ENCODE measurements at regions not wholly inside any gene's neighbourhood (a gene's known extent, or its start where the extent isn't known, plus 50 kb on each side); places are given as distances from the start of the nearest gene placed in this dataset.

DNA sequence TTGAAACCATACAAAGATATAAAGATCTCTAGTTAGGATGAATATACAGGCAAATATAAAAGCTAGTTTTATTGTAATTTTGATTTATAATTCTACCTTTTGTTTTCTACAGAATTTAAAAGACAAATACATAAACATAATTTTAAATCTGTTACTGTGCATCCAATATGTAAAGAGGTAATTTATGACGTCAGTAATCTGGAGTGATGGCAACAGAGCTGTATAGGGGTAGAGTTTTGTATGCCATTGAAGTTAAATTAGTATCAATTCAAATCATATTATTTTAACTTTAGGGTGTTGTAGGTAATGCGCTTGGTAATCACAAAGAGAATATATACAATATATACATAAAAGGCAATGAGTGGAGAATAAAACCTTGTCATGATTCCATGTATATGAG is 183.7 kb upstream of the ARHGAP24 start:
- no peak for TF ChIP-seq POLR2AphosphoS5 (IDR thresholded peaks at IDR 0.05; ENCODE audit: low read depth, low read length)
- no peak for TF ChIP-seq POLR2A (IDR thresholded peaks at IDR 0.05; ENCODE audit: low read depth, low read length)
- TF ChIP-seq TAF1 (IDR thresholded peaks at IDR 0.05; ENCODE audit: low read depth, low read length), result no peak
- no peak for TF ChIP-seq SPI1 (IDR thresholded peaks at IDR 0.05; ENCODE audit: low read depth, low read length)

Measured in GM12891 (cell line).